Upper lobe of left lung (tissue), 6 donors: ENCODE measurements at regions not wholly inside any gene's neighbourhood (a gene's known extent, or its start where the extent isn't known, plus 50 kb on each side); places are given as distances from the start of the nearest gene placed in this dataset.

Experiments
- ATAC-seq, 2 donors: fragments of 200-7000 bp; cut with Tn5 transposase; one replicate each; pipeline ENCODE4 v1.9.1; 2022; ENCODE audit warnings: mild to moderate bottlenecking in 2 of 2, moderate library complexity in 2 of 2; ENCODE audit not compliant: low FRiP score in 2 of 2
- DNase-seq, 2 donors: peaks; one replicate each; pipeline ENCODE4 v3.0.0-alpha.2; 2019 to 2020
- H3K27ac ChIP-seq, 4 donors: fragments of 200-600 bp; sonication (generic); one replicate each; pipeline ENCODE4 v1.5.1; 2016 to 2019
- H3K27me3 ChIP-seq, 4 donors: fragments of 200-600 bp; sonication (generic); one replicate each; pipeline ENCODE4 v1.5.1; 2017 to 2019
- H3K36me3 ChIP-seq, 4 donors: fragments of 200-600 bp; sonication (generic); one replicate each; pipeline ENCODE4 v1.5.1; 2016 to 2019
- H3K4me1 ChIP-seq, 4 donors: fragments of 200-600 bp; sonication (generic); one replicate each; pipeline ENCODE4 v1.5.1; 2018 to 2019
- H3K4me3 ChIP-seq, 4 donors: fragments of 200-600 bp; sonication (generic); one replicate each; pipeline ENCODE4 v1.5.1; 2017 to 2019; ENCODE audit warnings: mild to moderate bottlenecking in 2 of 4, moderate library complexity in 1 of 4
- H3K9me3 ChIP-seq, 4 donors: fragments of 200-600 bp; sonication (generic); one replicate each; pipeline ENCODE4 v1.5.1; 2018 to 2019
- CTCF ChIP-seq, 6 experiments: fragments of 450-650 bp in 4 of 6; fragments of 200-600 bp in 2 of 6; sonication (generic) in 2 of 6; IDR thresholded peaks; one replicate each; pipeline ENCODE4 v1.5.1; 2016 to 2019; ENCODE audit warnings: antibody characterized with exemption in 6 of 6
- EP300 ChIP-seq, 4 donors: sonication (generic); formaldehyde crosslinking; IDR thresholded peaks; one replicate each; pipeline ENCODE4 v1.5.1; 2017; ENCODE audit warnings: antibody characterized with exemption in 4 of 4, control low read depth in 2 of 4
- POLR2A ChIP-seq, 4 donors: fragments of 450-650 bp; IDR thresholded peaks; one replicate each; pipeline ENCODE4 v1.5.1; 2016 to 2017; ENCODE audit warnings: antibody characterized with exemption in 4 of 4, mild to moderate bottlenecking in 2 of 4
- POLR2AphosphoS5 ChIP-seq, 2 donors: sonication (generic); formaldehyde crosslinking; IDR thresholded peaks; one replicate each; pipeline ENCODE4 v1.5.1; 2017; ENCODE audit warnings: antibody characterized with exemption in 2 of 2
- WGBS, 2 donors: methylation state at CpG; one replicate each; pipeline ENCODE4 v1.1.5; 2017 to 2018; 5-methylcytosine and 5-hydroxymethylcytosine counted together
- donor health status: DM: no; HTN: no; CAD: no; lungs with moderate emphysema.
- donor health status: DM: no; HTN: yes; CAD: no; lungs with severe emphysema.

GRCh38 chr6:119586250-119586882 lies 236.8 kb upstream of the MAN1A1 start:
- no peaks in the 10 kb centered on the region for H3K4me1 ChIP-seq
- 52 to 62% methylated on average over 3 of the region's 3 CpGs for WGBS, 2 donors
- TF ChIP-seq EP300 (IDR thresholded peaks at IDR 0.05) (no peak), POLR2AphosphoS5 (IDR thresholded peaks at IDR 0.05) (no peak), POLR2A (IDR thresholded peaks at IDR 0.05) (no peak), CTCF (IDR thresholded peaks at IDR 0.05) (no peak)
- no peaks in the 10 kb centered on the region for H3K36me3 ChIP-seq
- H3K27me3 ChIP-seq, result no peaks in the 10 kb centered on the region
- ATAC-seq (no peak), DNase-seq (no peak)
- no peak overlapping the region for H3K27ac ChIP-seq
- no peaks in the 10 kb centered on the region for H3K9me3 ChIP-seq
- H3K4me3 ChIP-seq, result no peak overlapping the region

GRCh38 chr6:119584088-119584487 lies 234.5 kb upstream of the MAN1A1 start:
- no peaks in the 10 kb centered on the region for H3K36me3 ChIP-seq
- H3K9me3 ChIP-seq, result no peaks in the 10 kb centered on the region
- H3K4me1 ChIP-seq, result no peaks in the 10 kb centered on the region
- H3K4me3 ChIP-seq, result no peak overlapping the region
- no peak for TF ChIP-seq CTCF (IDR thresholded peaks at IDR 0.05)
- TF ChIP-seq POLR2AphosphoS5 (IDR thresholded peaks at IDR 0.05), result no peak
- no peak for TF ChIP-seq EP300 (IDR thresholded peaks at IDR 0.05)
- no peaks in the 10 kb centered on the region for H3K27me3 ChIP-seq
- no peak overlapping the region for H3K27ac ChIP-seq
- DNase-seq (no peak), ATAC-seq (no peak)

GRCh38 chr6:119581220-119581619 lies 231.7 kb upstream of the MAN1A1 start:
- DNase-seq (no peak), ATAC-seq (no peak)
- Histone ChIP-seq H3K27me3 (no peaks in the 10 kb centered on the region), H3K27ac (no peak overlapping the region), H3K36me3 (no peaks in the 10 kb centered on the region), H3K4me1 (no peaks in the 10 kb centered on the region), H3K4me3 (no peak overlapping the region), H3K9me3 (peaks cover 2 to 10% (median 4%) of the 10 kb centered on the region in 4 donors)
- no peak for TF ChIP-seq POLR2AphosphoS5 (IDR thresholded peaks at IDR 0.05)
- TF ChIP-seq POLR2A (IDR thresholded peaks at IDR 0.05), result no peak
- no peak for TF ChIP-seq CTCF (IDR thresholded peaks at IDR 0.05)
- TF ChIP-seq EP300 (IDR thresholded peaks at IDR 0.05), result no peak
- WGBS, 2 donors, result 91 to 96% methylated on average over 3 of the region's 3 CpGs

GRCh38 chr6:119575721-119576120 lies 226.2 kb upstream of the MAN1A1 start:
- 70 to 96% methylated on average over 2 of the region's 2 CpGs for WGBS, 2 donors
- TF ChIP-seq EP300 (IDR thresholded peaks at IDR 0.05) (no peak), CTCF (IDR thresholded peaks at IDR 0.05) (no peak), POLR2A (IDR thresholded peaks at IDR 0.05) (no peak)
- ATAC-seq, result no peak

GRCh38 chr6:119568580-119568979 lies 219.0 kb upstream of the MAN1A1 start:
- H3K27ac ChIP-seq, result no peak overlapping the region
- H3K4me3 ChIP-seq, result no peak overlapping the region
- TF ChIP-seq POLR2AphosphoS5 (IDR thresholded peaks at IDR 0.05) (no peak), POLR2A (IDR thresholded peaks at IDR 0.05) (no peak), CTCF (IDR thresholded peaks at IDR 0.05) (no peak), EP300 (IDR thresholded peaks at IDR 0.05) (no peak)
- no peaks in the 10 kb centered on the region for H3K9me3 ChIP-seq
- H3K36me3 ChIP-seq, result no peaks in the 10 kb centered on the region
- no peaks in the 10 kb centered on the region for H3K27me3 ChIP-seq
- DNase-seq (no peak), ATAC-seq (no peak)
- 75 to 97% methylated on average over 2 of the region's 2 CpGs for WGBS, 2 donors
- H3K4me1 ChIP-seq, result no peaks in the 10 kb centered on the region

More at GRCh38 chr6:119575721-119576120, 226.2 kb upstream of the MAN1A1 start:
- DNase-seq, result no peak
- H3K4me3 ChIP-seq, result no peak overlapping the region
- no peaks in the 10 kb centered on the region for H3K4me1 ChIP-seq
- no peak overlapping the region for H3K27ac ChIP-seq
- H3K27me3 ChIP-seq, result no peaks in the 10 kb centered on the region
- H3K9me3 ChIP-seq, result peaks cover 5 to 12% (median 6%) of the 10 kb centered on the region in 4 donors
- H3K36me3 ChIP-seq, result no peaks in the 10 kb centered on the region
